ENCODE measurements at regions not wholly inside any gene's neighbourhood (a gene's known extent, or its start where the extent isn't known, plus 50 kb on each side); places are given as distances from the start of the nearest gene placed in this dataset.
A peak's percentile ranks its signal among the peaks of the same experiment; 100 is the strongest.

DNA sequence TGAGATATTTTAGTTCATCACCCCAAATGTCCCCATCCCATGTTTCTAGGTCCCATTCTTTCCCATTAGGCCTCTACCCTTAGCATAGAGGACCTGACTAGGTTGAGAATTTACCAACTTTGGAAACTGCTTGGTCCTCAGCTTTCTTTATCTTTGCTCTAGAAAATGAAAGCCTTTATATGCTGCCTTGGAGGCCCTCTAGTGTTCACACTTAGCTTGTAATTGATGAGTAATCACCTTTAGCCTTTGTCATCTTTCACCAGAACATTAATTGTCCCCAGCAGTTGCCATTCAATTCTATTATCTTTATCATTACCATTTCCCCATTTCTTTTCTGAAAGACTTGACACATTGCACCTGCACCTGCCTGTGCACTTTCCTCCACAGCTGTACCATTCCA lies 589.2 kb upstream of the NR3C2 start:
- ATAC-seq, result peak; percentile 40; the same call in 1 of the 3 replicates
- TF ChIP-seq PPARA (CRISPR knock-in tag; IDR thresholded peaks at IDR 0.05; ENCODE audit: borderline replicate concordance), result no peak
- TF ChIP-seq, protein P1, sequence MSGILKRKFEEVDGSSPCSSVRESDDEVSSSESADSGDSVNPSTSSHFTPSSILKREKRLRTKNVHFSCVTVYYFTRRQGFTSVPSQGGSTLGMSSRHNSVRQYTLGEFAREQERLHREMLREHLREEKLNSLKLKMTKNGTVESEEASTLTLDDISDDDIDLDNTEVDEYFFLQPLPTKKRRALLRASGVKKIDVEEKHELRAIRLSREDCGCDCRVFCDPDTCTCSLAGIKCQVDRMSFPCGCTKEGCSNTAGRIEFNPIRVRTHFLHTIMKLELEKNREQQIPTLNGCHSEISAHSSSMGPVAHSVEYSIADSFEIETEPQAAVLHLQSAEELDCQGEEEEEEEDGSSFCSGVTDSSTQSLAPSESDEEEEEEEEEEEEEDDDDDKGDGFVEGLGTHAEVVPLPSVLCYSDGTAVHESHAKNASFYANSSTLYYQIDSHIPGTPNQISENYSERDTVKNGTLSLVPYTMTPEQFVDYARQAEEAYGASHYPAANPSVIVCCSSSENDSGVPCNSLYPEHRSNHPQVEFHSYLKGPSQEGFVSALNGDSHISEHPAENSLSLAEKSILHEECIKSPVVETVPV (CRISPR knock-in tag; IDR thresholded peaks at IDR 0.05), result no peak
- TF ChIP-seq ESRRG (CRISPR knock-in tag; IDR thresholded peaks at IDR 0.05), result no peak
- no peak for TF ChIP-seq TCF4 (CRISPR knock-in tag; IDR thresholded peaks at IDR 0.05; ENCODE audit: borderline replicate concordance)
- no peak for TF ChIP-seq ARNTL (CRISPR knock-in tag; IDR thresholded peaks at IDR 0.05; ENCODE audit: borderline replicate concordance, low read depth)
- TF ChIP-seq ISL1 (CRISPR knock-in tag; IDR thresholded peaks at IDR 0.05), result no peak
- TF ChIP-seq, protein P2, sequence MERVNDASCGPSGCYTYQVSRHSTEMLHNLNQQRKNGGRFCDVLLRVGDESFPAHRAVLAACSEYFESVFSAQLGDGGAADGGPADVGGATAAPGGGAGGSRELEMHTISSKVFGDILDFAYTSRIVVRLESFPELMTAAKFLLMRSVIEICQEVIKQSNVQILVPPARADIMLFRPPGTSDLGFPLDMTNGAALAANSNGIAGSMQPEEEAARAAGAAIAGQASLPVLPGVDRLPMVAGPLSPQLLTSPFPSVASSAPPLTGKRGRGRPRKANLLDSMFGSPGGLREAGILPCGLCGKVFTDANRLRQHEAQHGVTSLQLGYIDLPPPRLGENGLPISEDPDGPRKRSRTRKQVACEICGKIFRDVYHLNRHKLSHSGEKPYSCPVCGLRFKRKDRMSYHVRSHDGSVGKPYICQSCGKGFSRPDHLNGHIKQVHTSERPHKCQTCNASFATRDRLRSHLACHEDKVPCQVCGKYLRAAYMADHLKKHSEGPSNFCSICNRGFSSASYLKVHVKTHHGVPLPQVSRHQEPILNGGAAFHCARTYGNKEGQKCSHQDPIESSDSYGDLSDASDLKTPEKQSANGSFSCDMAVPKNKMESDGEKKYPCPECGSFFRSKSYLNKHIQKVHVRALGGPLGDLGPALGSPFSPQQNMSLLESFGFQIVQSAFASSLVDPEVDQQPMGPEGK (CRISPR knock-in tag; IDR thresholded peaks at IDR 0.05; ENCODE audit: borderline replicate concordance), result no peak
- no peak for TF ChIP-seq ZFP3 (CRISPR knock-in tag; IDR thresholded peaks at IDR 0.05)
- no peak for TF ChIP-seq ZC3H10 (CRISPR knock-in tag; IDR thresholded peaks at IDR 0.05)
- no peak for TF ChIP-seq OSR1 (CRISPR knock-in tag; IDR thresholded peaks at IDR 0.05)
- TF ChIP-seq ZNF8 (CRISPR knock-in tag; IDR thresholded peaks at IDR 0.05), result no peak

DNA sequence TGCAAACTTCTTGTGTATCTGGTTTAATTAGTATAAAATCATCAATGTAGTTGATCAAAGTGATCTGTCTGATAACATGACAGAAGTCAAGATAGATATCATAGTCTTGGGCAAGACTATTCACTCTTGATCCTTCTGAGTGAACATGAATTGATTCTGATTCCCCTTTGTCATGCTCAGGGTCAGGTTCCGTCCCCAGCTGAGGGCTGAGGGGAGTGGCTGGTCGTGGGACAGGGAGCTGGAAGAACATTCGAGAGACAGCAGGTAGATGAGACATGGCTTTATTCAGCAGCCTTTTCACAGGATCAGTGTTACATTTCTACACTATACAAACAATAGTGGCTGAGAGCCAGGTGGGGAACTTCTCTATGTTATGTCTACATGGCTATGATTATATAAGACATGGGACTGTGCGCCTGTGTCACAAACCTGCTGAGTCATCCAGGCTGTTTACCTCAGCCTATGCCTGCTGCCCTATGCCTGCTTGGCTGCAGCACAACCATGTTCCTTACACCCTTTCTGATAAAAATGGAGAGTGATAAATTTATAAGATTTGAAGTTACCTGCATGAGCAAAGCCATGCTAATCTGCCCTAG lies 586.9 kb upstream of the NR3C2 start:
- TF ChIP-seq CSDC2 (CRISPR knock-in tag; IDR thresholded peaks at IDR 0.05), result no peak
- TF ChIP-seq ZNF8 (CRISPR knock-in tag; IDR thresholded peaks at IDR 0.05), result no peak
- TF ChIP-seq BACH2 (CRISPR knock-in tag; IDR thresholded peaks at IDR 0.05; ENCODE audit: borderline replicate concordance), result no peak
- TF ChIP-seq, protein P3, sequence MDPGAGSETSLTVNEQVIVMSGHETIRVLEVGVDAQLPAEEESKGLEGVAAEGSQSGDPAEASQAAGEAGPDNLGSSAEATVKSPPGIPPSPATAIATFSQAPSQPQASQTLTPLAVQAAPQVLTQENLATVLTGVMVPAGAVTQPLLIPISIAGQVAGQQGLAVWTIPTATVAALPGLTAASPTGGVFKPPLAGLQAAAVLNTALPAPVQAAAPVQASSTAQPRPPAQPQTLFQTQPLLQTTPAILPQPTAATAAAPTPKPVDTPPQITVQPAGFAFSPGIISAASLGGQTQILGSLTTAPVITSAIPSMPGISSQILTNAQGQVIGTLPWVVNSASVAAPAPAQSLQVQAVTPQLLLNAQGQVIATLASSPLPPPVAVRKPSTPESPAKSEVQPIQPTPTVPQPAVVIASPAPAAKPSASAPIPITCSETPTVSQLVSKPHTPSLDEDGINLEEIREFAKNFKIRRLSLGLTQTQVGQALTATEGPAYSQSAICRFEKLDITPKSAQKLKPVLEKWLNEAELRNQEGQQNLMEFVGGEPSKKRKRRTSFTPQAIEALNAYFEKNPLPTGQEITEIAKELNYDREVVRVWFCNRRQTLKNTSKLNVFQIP (CRISPR knock-in tag; IDR thresholded peaks at IDR 0.05; ENCODE audit: borderline replicate concordance, low read depth), result no peak
- TF ChIP-seq, protein P4, sequence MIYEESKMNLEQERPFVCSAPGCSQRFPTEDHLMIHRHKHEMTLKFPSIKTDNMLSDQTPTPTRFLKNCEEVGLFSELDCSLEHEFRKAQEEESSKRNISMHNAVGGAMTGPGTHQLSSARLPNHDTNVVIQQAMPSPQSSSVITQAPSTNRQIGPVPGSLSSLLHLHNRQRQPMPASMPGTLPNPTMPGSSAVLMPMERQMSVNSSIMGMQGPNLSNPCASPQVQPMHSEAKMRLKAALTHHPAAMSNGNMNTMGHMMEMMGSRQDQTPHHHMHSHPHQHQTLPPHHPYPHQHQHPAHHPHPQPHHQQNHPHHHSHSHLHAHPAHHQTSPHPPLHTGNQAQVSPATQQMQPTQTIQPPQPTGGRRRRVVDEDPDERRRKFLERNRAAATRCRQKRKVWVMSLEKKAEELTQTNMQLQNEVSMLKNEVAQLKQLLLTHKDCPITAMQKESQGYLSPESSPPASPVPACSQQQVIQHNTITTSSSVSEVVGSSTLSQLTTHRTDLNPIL (CRISPR knock-in tag; IDR thresholded peaks at IDR 0.05; ENCODE audit: low read depth), result no peak
- TF ChIP-seq ZFP3 (CRISPR knock-in tag; IDR thresholded peaks at IDR 0.05), result no peak
- TF ChIP-seq SNAI2 (CRISPR knock-in tag; IDR thresholded peaks at IDR 0.05), result no peak
- no peak for TF ChIP-seq TCF4 (CRISPR knock-in tag; IDR thresholded peaks at IDR 0.05; ENCODE audit: borderline replicate concordance)
- TF ChIP-seq PPARA (CRISPR knock-in tag; IDR thresholded peaks at IDR 0.05; ENCODE audit: borderline replicate concordance), result no peak
- TF ChIP-seq, protein P1 (CRISPR knock-in tag; IDR thresholded peaks at IDR 0.05), result no peak
- TF ChIP-seq, protein P2 (CRISPR knock-in tag; IDR thresholded peaks at IDR 0.05; ENCODE audit: borderline replicate concordance), result no peak
- TF ChIP-seq GLIS3 (CRISPR knock-in tag; IDR thresholded peaks at IDR 0.05), result no peak
- no peak for TF ChIP-seq ZC3H10 (CRISPR knock-in tag; IDR thresholded peaks at IDR 0.05)
- no peak for TF ChIP-seq RARB (CRISPR knock-in tag; IDR thresholded peaks at IDR 0.05)
- TF ChIP-seq ZNF565 (CRISPR knock-in tag; conservative IDR thresholded peaks at IDR 0.05; ENCODE audit: low read depth), result no peak
- ATAC-seq, result peak; percentile 48; the same call in 1 of the 3 replicates

DNA sequence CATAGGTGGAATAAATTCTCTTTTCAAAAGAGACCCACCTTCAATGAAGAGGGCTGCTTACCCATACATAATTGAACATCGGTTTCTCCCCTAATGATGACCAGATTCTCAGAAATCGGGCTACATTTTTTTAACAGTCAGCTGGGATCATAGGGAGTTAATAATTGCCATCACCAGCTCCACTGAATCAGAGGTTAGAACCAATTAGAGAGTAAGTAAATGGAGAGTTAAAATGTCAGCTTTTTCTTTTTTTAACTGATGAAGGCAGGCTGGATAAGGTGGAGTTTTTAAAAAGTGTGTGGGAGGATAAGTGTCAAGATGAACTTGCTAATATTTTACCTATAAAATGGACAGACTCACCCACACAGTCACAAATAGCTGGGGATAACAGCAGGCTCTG lies 584.5 kb upstream of the NR3C2 start:
- ATAC-seq, result no peak
- TF ChIP-seq BACH2 (CRISPR knock-in tag; IDR thresholded peaks at IDR 0.05; ENCODE audit: borderline replicate concordance) (no peak), ZNF565 (CRISPR knock-in tag; conservative IDR thresholded peaks at IDR 0.05; ENCODE audit: low read depth) (no peak), CSDC2 (CRISPR knock-in tag; IDR thresholded peaks at IDR 0.05) (no peak), ARNTL (CRISPR knock-in tag; IDR thresholded peaks at IDR 0.05; ENCODE audit: borderline replicate concordance, low read depth) (no peak), TOX (CRISPR knock-in tag; IDR thresholded peaks at IDR 0.05; ENCODE audit: borderline replicate concordance) (no peak), ZFP30 (CRISPR knock-in tag; IDR thresholded peaks at IDR 0.05) (no peak), RARB (CRISPR knock-in tag; IDR thresholded peaks at IDR 0.05) (no peak)
- TF ChIP-seq, protein P3 (CRISPR knock-in tag; IDR thresholded peaks at IDR 0.05; ENCODE audit: borderline replicate concordance, low read depth), result no peak
- TF ChIP-seq, protein P4 (CRISPR knock-in tag; IDR thresholded peaks at IDR 0.05; ENCODE audit: low read depth), result no peak
- TF ChIP-seq, protein P1 (CRISPR knock-in tag; IDR thresholded peaks at IDR 0.05), result no peak
